SK-N-MC (cell line): ENCODE measurements at regions not wholly inside any gene's neighbourhood (a gene's known extent, or its start where the extent isn't known, plus 50 kb on each side); places are given as distances from the start of the nearest gene placed in this dataset.

ENCODE experiments used
- EZH2 ChIP-seq: fragments of 200-600 bp; sonication (generic); IDR thresholded peaks from one replicate; pipeline ENCODE4 v1.6.1; 2017; ENCODE audit warnings: antibody characterized with exemption
- POLR2AphosphoS5 ChIP-seq: IDR thresholded peaks from 2 replicates; pipeline ENCODE4 v1.6.1; 2012; ENCODE audit warnings: mild to moderate bottlenecking, low read depth, low read length, borderline replicate concordance

DNA sequence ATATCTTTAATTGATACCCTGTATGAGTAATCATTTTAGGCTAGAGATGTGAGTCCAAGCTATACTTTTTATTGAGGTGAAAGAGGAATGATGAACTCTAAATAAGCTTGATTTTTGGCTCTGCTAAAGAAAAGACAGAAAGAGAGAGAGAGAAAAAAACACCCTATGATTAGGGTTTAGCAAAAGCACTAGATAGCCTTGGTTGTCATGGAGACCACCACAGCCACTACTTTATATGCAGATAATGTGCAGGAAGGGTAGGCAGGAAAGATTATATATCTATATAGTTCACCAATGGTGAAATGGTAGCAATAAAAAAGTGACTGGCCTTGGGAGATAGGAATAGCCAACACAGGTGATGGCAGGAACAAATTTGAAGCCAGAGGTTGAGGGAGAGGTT lies 69.9 kb upstream of the CAMK2D start:
- TF ChIP-seq POLR2AphosphoS5 = no peak
- no peak for TF ChIP-seq EZH2
